Coronary artery (tissue), 2 donors: ENCODE measurements at regions not wholly inside any gene's neighbourhood (a gene's known extent, or its start where the extent isn't known, plus 50 kb on each side); places are given as distances from the start of the nearest gene placed in this dataset.

Source experiments
- DNase-seq: peaks from one replicate; pipeline ENCODE4 v3.0.0-alpha.2; 2017; ENCODE audit warnings: low spot score
- H3K27ac ChIP-seq, 2 donors: fragments of 200-600 bp; sonication (generic); one replicate each; pipeline ENCODE4 v1.5.1; 2016 to 2019
- H3K4me3 ChIP-seq: fragments of 200-600 bp; sonication (generic); 2 replicates; pipeline ENCODE4 v1.5.1; 2016; ENCODE audit warnings: mild to moderate bottlenecking, moderate library complexity
- CTCF ChIP-seq: fragments of 200-600 bp; sonication (generic); IDR thresholded peaks from one replicate; pipeline ENCODE4 v1.5.1; 2019; ENCODE audit warnings: antibody characterized with exemption

- Histone ChIP-seq H3K4me3 (no peak overlapping the region), H3K27ac (peak overlapping the region in 1 of 2 donors; percentile 67)
- no peak for DNase-seq
- no peak for TF ChIP-seq CTCF
Observed at GRCh38 chr16:85391175-85391707, 221.9 kb upstream of the GSE1 start.

GRCh38 chr16:85391769-85392583, 221.1 kb upstream of the GSE1 start:
- TF ChIP-seq CTCF: no peak
- H3K4me3 ChIP-seq: no peak overlapping the region
- H3K27ac ChIP-seq: no peak overlapping the region
- no peak for DNase-seq

- H3K4me3 ChIP-seq: no peak overlapping the region
- no peak overlapping the region for H3K27ac ChIP-seq
- no peak for TF ChIP-seq CTCF
- DNase-seq: no peak
Observed at GRCh38 chr16:85392756-85393673, 220.1 kb upstream of the GSE1 start.

GRCh38 chr16:85393674-85394451, 219.3 kb upstream of the GSE1 start:
- DNase-seq: no peak
- peak; percentile 33 for TF ChIP-seq CTCF
- Histone ChIP-seq H3K4me3 (no peak overlapping the region), H3K27ac (no peak overlapping the region)

GRCh38 chr16:85394456-85395206, 218.5 kb upstream of the GSE1 start:
- TF ChIP-seq CTCF: no peak
- Histone ChIP-seq H3K27ac (peak overlapping the region in 1 of 2 donors; percentile 83), H3K4me3 (no peak overlapping the region)
- no peak for DNase-seq
